HG03558 (cell line): ENCODE measurements at regions not wholly inside any gene's neighbourhood (a gene's known extent, or its start where the extent isn't known, plus 50 kb on each side); places are given as distances from the start of the nearest gene placed in this dataset.

Experiments
- ATAC-seq: cut with Tn5 transposase; IDR thresholded peaks from one replicate; pipeline ENCODE4 v1.9.1; 2021; ENCODE audit warnings: moderate number of reproducible peaks; ENCODE audit not compliant: unreplicated experiment; ENCODE audit errors: extremely low read depth

DNA sequence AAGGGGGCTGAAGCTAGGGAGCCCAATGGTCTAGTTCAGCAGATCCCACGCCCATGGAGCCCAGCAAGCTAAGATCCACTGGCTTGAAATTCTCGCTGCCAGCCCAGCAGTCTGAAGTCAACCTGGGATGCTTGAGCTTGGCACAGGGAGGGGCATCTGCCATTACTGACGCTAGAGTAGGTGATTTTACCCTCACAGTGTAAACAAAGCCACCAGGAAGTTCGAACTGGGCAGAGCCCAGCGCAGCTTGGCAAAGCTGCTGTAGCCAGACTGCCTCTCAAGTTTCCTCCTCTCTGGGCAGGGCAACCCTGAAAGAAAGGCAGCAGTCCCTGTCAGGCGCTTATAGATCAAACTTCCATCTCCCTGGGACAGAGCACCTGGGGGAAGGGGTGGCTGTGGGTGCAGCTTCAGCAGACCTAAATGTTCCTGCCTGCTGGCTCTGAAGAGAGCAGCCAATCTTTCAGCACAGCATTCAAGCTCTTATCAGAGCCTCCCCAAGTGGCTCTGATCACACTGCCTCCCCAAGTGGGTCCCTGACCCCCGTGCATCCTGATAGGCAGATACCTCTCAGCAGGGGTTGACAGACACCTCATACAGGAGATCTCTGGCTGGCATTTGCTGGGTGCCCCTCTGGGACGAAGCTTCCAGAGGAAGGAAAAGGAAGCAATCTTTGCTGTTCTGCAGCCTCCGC is 167.8 kb downstream of the CCDC71L start:
- no peak for ATAC-seq

GRCh38 chr7:106488465-106488864 is 172.5 kb downstream of the CCDC71L start:
- no peak for ATAC-seq

DNA sequence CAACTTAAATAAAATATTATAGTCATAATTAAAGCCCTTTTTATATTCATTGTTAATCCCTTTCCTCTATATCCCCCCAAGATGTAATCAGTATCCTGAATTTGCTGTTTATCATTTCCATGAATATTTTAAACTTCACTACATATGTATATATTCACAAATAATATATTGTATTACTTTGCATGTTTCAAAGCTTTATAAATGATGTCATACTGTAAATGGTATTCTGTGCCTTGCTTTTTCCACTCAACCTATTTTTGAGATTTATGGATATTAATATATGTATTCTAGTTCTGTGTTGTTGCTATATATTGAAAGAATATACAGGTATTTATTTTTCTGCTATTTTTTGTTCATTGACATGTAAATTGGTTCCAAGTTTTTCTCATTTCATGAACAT is 173.1 kb downstream of the CCDC71L start:
- ATAC-seq: no peak

GRCh38 chr7:106486331-106486730 is 174.6 kb downstream of the CCDC71L start:
- ATAC-seq: no peak

GRCh38 chr7:106485919-106486318 is 175.0 kb downstream of the CCDC71L start:
- no peak for ATAC-seq

DNA sequence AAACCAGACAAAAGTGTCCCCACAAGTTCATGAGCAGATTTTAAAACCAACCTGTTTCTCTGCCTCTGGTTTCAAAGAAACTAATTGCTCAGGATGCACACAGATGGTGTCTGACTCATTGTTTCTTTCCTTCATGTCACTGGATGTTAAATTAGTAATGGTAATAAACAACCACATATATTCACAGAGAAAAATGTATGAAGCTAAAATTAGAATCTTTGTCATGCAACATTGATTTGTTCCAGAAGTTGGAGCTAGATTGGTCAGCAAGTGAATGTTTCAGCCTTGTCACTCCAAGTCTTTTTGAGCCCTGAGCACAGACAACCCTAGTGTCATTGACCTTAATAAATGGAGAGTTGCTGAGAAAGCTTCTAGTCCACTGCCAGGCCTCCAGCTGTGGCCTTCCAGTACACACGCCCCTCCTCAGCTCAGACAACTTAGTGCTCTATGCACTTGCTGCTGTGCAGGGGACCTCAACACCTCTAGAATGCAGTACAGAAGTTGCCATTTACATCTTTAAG is 175.9 kb downstream of the CCDC71L start:
- peak; percentile 51 for ATAC-seq

DNA sequence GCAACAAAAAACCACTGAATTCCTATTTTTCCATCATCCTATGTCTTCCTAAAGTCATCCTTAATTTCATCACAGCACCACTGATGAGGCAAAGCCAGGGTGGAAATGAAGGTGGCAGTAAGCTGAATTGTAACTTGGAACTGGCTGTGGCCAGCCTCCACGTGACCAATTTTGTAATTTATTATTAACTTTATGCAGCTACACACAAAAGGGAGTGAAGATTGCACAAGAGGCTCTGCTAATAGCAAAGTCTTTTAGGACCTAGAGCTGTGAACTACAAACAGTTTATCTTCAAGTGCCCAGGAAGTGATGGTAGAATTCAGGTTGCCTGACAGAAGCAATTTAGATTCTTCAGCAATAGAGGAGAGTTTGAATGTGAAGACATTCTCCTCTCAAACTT is 176.4 kb downstream of the CCDC71L start:
- no peak for ATAC-seq

DNA sequence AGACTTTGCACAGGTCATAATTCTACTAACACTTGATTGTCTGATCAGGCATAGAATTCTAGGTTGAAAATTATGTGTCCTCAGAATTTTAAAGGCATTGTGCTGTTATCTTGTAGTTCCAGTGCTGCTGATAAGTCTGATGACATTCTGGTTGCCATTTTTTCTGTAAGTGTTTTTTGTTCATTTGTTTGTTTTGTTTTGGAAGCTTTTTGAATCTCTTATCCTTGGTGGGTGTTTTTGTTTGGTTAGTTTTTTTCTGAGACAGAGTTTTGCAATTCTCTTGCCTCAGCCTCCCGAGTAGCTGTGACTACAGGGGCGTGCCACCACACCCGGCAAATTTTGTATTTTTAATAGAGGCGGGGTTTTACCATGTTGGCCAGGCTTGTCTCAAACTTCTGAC is 178.9 kb downstream of the CCDC71L start:
- ATAC-seq: no peak

DNA sequence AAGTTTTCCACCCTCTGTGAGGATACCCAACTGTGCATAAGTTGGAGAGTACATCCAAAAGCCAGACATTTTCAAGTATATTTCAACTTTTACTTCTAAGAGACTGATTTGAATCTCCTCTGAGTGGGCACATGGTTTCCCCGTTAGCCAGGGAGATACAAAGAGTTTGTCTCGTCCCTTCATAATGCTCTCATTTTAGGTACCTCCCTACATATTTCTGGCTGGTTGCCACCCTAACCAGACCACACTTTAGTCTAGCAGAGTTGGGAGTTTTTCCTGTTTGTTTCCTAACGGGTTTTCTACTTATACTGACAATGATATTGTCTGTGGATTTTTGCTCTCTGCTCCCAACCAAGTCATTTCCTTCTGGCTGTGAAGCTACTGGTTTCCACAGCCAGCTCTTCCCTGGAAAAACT is 180.3 kb downstream of the CCDC71L start:
- ATAC-seq: no peak

- peak; percentile 78 for ATAC-seq
Measured at GRCh38 chr7:106480161-106480579, 180.8 kb downstream of the CCDC71L start.

- ATAC-seq: no peak
Measured at GRCh38 chr7:106476751-106477150, 184.2 kb downstream of the CCDC71L start.

GRCh38 chr7:106472741-106473140 is 188.0 kb upstream of the NAMPT start:
- ATAC-seq: no peak

GRCh38 chr7:106471686-106472440 is 187.1 kb upstream of the NAMPT start:
- ATAC-seq: no peak

DNA sequence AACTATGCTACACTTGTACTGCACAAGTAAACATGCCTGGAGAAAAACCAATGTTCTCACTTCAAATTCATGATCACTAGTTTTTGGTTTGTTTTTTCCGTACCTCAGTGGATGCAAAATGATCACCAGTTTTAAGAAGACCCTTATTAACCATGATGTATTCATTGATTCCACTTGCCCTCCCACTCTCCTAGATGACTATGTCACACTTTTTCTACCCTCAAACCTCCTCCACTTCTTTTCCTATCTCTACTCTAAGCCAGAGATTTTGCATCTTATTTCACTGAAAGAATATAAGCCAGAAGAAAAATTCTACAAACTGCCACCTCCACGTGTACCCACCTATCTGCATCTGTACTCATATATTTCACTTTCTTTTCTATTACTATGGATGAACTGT is 186.2 kb upstream of the NAMPT start:
- ATAC-seq: no peak

GRCh38 chr7:106466867-106467266 is 182.1 kb upstream of the NAMPT start:
- ATAC-seq: no peak

DNA sequence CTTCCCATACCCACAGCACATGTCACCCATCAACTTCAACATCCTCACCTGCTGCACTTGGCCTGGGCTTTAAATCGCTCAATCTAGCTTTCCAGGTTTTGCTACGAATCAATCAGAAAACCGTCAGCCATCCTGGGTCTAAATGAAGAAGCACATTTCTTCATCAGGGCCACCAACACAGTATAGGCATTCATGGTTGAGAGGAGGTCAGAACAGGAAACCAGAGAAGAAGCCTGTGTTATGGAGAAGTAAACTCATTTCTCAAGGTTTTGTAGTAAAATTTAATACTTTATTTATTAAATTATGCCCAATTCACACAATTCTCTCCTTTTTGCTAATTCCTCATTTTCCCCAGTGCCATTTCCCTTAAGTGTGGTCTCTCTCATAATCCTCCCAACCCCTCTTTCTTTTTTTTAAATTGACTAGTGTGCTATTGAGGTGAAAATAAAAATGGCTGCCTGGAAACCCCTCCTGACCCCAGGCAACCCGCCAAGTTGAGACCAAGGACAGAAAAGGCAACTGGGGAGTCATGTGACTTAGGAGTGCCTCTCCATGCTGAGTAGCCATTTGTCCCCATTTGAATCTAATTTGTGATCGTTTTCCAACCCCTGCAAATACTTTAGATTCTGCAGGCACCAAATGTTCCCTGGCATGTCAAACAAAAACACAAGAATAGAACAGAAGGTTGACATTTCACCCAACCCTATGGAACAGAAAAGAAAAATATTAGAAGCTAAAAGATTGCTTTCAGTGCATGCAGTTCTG is 181.1 kb upstream of the NAMPT start:
- ATAC-seq: no peak

- ATAC-seq: no peak
Measured at GRCh38 chr7:106464651-106465050, 179.9 kb upstream of the NAMPT start.

- no peak for ATAC-seq
Measured at GRCh38 chr7:106463851-106464611, 179.2 kb upstream of the NAMPT start.

- no peak for ATAC-seq
Measured at GRCh38 chr7:106462914-106463482, 178.2 kb upstream of the NAMPT start.

GRCh38 chr7:106462365-106462859 is 177.6 kb upstream of the NAMPT start:
- ATAC-seq: no peak
